ENCODE measurements at regions not wholly inside any gene's neighbourhood (a gene's known extent, or its start where the extent isn't known, plus 50 kb on each side); places are given as distances from the start of the nearest gene placed in this dataset.

GRCh38 chr22:48616656-48617055 is 1211.0 kb downstream of the BRD1 start:
- H3K4me3 ChIP-seq (ENCODE audit: insufficient read depth, low read depth, low read length): no peak overlapping the region
- no peak for DNase-seq
- H3K27me3 ChIP-seq (ENCODE audit: control insufficient read depth, insufficient read depth, low read length): no peaks in the 10 kb centered on the region
- no peaks in the 10 kb centered on the region for H3K36me3 ChIP-seq (replicated peaks; ENCODE audit: control insufficient read depth, insufficient read depth, low read length)

GRCh38 chr22:48615171-48616008 is 1212.3 kb downstream of the BRD1 start:
- Histone ChIP-seq H3K27me3 (ENCODE audit: control insufficient read depth, insufficient read depth, low read length) (no peaks in the 10 kb centered on the region), H3K4me3 (ENCODE audit: insufficient read depth, low read depth, low read length) (no peak overlapping the region)

DNA sequence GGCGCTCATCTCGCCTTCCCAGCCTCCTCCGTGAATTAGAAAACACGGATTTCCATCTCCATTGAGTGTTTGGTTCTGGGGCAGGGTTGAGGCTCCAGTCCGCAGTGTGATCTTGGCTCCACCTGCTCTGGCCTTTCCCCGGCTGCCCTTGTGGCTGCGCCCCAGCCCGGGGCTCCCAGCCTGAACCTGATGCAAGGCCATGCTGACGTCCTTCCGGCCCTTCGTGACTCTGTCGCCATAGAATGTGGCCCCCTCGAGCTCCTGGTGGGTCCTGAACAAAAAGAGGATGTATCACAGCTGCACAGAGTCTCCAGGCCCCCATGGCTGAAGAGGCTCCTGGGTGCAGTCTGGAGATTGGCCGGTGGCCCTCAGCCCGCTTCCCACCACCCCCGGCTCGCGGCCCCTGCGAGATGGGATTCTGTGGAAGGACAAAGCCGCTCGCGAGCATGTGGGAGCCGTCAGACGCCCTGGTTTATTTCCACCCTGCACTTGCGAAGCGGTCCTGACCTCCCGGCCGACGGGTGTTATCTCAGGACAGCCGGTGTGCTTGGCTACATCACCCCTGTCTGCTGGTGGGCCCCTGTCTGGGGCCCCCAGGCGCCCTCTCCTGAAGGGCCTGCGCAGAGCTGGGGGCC is 1214.0 kb downstream of the BRD1 start:
- Histone ChIP-seq H3K4me3 (ENCODE audit: insufficient read depth, low read depth, low read length) (no peak overlapping the region), H3K27me3 (ENCODE audit: control insufficient read depth, insufficient read depth, low read length) (no peaks in the 10 kb centered on the region), H3K36me3 (replicated peaks; ENCODE audit: control insufficient read depth, insufficient read depth, low read length) (no peaks in the 10 kb centered on the region)
- DNase-seq: no peak

More at GRCh38 chr22:48615171-48616008, 1212.3 kb downstream of the BRD1 start:
- DNase-seq: no peak
- no peaks in the 10 kb centered on the region for H3K36me3 ChIP-seq (replicated peaks; ENCODE audit: control insufficient read depth, insufficient read depth, low read length)

DNA sequence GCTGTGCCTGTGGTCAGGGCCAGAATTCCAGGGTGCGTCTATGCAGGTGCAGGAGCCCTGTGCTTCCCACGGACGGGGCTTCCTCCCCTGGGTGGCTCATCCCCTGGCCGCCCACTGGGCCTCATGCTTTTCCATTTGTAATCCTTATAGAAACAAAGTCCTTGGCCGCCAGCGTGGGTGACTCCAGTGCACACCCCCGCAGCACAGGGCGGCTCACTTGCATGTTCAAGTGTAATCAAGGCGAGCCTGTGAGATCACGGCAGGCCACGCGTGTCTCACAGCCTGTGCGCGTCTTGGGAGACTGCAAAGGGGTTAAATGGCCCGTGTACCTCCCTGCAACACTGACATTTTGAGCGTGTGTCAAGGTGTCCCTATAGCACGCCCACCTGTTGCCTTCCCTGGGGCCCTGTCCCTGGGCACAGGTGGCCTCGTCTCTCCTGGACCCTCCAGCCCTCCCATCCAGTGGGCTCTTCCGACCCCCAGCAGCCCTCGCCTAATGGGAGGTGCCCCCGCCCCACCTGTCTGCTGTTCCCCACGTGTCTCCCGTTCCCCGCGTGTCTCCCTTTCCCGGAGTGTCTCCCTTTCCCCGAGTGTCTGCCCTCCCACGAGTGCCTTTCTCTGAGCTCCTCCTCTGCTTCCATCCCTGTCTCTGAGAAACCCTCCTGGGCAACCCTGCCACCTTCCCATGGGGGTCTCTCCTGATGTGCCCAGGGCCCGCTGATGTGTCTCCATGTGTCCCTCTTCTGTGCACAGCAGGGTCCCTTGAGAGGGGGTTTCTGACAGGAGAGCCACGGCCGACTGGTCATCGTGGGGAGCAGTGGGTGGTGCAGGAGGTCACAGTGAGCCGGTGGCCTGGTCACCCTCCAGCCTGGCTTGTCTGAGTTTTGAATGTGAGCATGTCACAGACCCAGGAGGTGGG is 1215.3 kb downstream of the BRD1 start:
- no peak for DNase-seq
- Histone ChIP-seq H3K27me3 (ENCODE audit: control insufficient read depth, insufficient read depth, low read length) (no peaks in the 10 kb centered on the region), H3K4me3 (ENCODE audit: insufficient read depth, low read depth, low read length) (no peak overlapping the region), H3K36me3 (replicated peaks; ENCODE audit: control insufficient read depth, insufficient read depth, low read length) (no peaks in the 10 kb centered on the region)

DNA sequence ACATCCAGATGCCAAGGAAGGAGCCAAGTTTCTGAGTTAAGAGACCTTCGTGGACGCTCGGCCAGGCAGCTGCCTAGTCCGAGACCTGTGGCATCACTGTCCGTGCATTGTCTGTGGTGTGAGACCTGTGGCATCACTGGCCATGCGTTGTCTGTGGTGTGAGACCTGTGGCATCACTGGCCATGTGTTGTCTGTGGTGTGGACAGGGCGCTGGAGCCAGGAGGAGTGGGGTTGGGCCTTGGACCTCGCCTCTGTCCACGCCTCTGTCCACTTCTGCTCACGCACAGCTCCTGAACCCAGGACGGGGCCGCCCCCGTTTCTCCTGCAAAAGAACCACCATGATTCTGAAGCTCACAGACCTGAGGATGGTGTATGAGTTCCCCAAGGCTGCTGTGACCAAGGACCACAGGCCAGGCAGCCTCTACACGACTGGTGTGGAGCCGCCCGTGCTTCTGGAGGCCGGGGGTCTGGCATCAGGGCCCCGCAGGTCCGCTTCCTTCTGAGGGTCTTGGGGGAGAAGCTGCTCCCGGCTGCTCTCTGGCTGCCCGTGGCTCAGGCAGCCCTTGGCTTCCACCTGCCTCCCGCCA is 1218.3 kb downstream of the BRD1 start:
- no peak for DNase-seq
- no peak overlapping the region for H3K4me3 ChIP-seq (ENCODE audit: insufficient read depth, low read depth, low read length)
- no peaks in the 10 kb centered on the region for H3K36me3 ChIP-seq (replicated peaks; ENCODE audit: control insufficient read depth, insufficient read depth, low read length)
- no peaks in the 10 kb centered on the region for H3K27me3 ChIP-seq (ENCODE audit: control insufficient read depth, insufficient read depth, low read length)

DNA sequence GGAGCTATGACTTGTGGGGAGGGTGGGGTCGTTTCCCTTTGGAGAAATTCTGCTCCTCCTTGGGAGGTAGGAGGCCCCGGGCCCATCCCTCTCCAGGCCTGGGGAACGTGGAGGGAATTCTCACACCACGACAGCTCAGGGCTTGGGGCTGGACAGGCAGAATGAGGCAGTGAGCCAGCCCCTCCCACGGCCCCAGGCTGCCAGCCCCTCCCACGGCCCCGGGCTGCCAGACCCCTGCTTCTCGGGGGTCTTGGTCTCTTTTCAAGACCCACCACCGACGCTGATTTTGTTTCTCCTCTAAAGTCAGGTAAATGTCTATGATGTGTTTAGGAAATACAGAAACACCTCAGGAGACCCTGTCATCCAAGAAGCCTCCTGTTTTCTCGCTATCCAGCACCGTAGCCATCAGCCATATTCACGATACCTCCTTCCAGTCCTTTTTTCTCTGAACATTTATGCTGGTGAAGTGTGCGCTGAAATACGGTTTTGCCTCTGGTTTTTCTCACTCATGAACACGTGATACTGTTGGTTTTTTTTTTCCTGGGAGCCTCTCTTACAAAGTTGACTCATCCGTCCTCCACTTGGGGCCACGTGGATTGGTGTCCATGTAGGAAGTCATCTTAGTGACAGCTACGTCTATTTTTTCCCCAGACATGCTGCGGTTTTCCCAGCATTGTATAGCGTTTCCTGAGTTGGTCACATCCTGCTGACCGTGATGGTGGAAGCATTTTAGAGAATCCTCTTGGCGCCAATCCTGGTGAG is 1219.6 kb downstream of the BRD1 start:
- DNase-seq: no peak
- H3K4me3 ChIP-seq (ENCODE audit: insufficient read depth, low read depth, low read length): no peak overlapping the region
- no peaks in the 10 kb centered on the region for H3K27me3 ChIP-seq (ENCODE audit: control insufficient read depth, insufficient read depth, low read length)
- no peaks in the 10 kb centered on the region for H3K36me3 ChIP-seq (replicated peaks; ENCODE audit: control insufficient read depth, insufficient read depth, low read length)

GRCh38 chr22:48606684-48607307 is 1220.9 kb downstream of the BRD1 start:
- Histone ChIP-seq H3K27me3 (ENCODE audit: control insufficient read depth, insufficient read depth, low read length) (no peaks in the 10 kb centered on the region), H3K4me3 (ENCODE audit: insufficient read depth, low read depth, low read length) (no peak overlapping the region)
- DNase-seq: no peak

DNA sequence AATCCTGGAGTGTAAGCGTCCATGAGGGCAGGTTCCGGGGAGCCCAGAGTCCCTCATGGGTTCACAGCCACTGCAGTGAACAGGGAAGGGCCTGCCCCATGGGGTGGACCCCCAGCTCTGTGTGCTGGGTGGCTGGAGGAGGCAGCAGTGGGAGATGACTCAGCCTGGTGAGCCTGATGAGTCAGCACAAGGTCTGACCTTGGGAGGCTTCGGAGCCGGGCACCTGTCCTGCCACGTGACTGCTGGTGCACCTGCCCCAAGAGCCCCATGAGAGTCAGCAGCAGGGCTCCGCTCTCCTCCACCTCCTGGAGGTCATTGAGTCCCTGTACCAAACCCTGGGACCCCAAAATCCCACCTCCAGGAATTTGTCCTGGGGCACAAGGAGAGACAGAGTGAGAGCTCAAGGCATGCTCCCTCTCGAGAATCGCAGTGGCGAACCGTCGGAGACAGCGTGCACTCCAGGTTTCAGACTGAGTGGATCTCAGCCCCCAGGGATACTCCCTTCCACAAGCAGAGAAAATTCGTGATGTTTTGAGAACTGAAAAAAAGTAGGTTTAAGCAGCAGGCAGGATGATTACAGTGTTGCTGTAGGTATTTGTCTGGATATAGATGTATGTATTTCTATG is 1221.7 kb downstream of the BRD1 start:
- no peak for DNase-seq

More at GRCh38 chr22:48606684-48607307, 1220.9 kb downstream of the BRD1 start:
- no peaks in the 10 kb centered on the region for H3K36me3 ChIP-seq (replicated peaks; ENCODE audit: control insufficient read depth, insufficient read depth, low read length)

DNA sequence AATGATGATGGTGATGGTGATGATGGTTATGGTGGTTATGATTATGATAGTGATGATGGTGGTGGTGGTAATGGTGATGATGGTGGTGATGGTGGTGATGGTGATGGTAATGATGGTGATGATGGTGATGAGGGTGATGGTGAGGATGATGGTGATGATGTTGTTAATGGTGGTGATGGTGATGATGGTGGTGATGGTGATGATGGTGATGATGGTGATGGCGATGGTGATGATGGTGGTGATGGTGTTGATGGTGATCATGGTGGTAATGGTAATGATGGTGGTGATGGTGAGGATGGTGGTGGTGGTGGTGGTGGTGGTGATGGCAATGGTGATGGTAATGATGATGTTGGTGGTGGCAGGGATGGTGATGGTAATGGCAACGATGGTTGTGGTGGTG is 1222.5 kb downstream of the BRD1 start:
- DNase-seq: no peak
- no peaks in the 10 kb centered on the region for H3K27me3 ChIP-seq (ENCODE audit: control insufficient read depth, insufficient read depth, low read length)
- no peaks in the 10 kb centered on the region for H3K36me3 ChIP-seq (replicated peaks; ENCODE audit: control insufficient read depth, insufficient read depth, low read length)
- H3K4me3 ChIP-seq (ENCODE audit: insufficient read depth, low read depth, low read length): no peak overlapping the region

More for the DNA sequence above, 1221.7 kb downstream of the BRD1 start:
- no peaks in the 10 kb centered on the region for H3K36me3 ChIP-seq (replicated peaks; ENCODE audit: control insufficient read depth, insufficient read depth, low read length)
- H3K4me3 ChIP-seq (ENCODE audit: insufficient read depth, low read depth, low read length): no peak overlapping the region
- H3K27me3 ChIP-seq (ENCODE audit: control insufficient read depth, insufficient read depth, low read length): no peaks in the 10 kb centered on the region

- DNase-seq: no peak
- Histone ChIP-seq H3K36me3 (replicated peaks; ENCODE audit: control insufficient read depth, insufficient read depth, low read length) (no peaks in the 10 kb centered on the region), H3K4me3 (ENCODE audit: insufficient read depth, low read depth, low read length) (no peak overlapping the region), H3K27me3 (ENCODE audit: control insufficient read depth, insufficient read depth, low read length) (no peaks in the 10 kb centered on the region)
Measured at GRCh38 chr22:48603621-48604320, 1223.9 kb downstream of the BRD1 start.

- Histone ChIP-seq H3K36me3 (replicated peaks; ENCODE audit: control insufficient read depth, insufficient read depth, low read length) (no peaks in the 10 kb centered on the region), H3K27me3 (ENCODE audit: control insufficient read depth, insufficient read depth, low read length) (no peaks in the 10 kb centered on the region), H3K4me3 (ENCODE audit: insufficient read depth, low read depth, low read length) (no peak overlapping the region)
- no peak for DNase-seq
Measured at GRCh38 chr22:48602805-48603518, 1224.7 kb downstream of the BRD1 start.

DNA sequence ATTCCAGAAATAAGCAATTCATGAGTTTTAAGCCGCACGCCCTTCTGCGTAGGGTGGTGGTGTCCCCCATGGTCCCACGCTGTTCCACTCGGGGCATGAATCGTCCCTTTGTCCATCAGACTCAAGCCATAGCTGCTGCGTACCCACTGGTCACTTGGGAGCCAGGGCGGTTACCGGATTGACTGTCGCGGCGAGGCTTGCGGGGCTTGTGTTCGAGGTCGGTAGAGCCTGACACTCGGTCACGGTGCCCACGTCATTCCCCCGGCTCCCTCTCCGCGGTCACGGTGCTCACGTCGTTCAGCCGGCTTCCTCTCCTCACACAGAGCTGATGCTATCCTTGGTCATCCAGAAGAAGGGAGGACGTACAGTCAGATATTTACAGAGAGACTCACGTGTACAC is 1227.0 kb downstream of the BRD1 start:
- no peak overlapping the region for H3K4me3 ChIP-seq (ENCODE audit: insufficient read depth, low read depth, low read length)
- H3K36me3 ChIP-seq (replicated peaks; ENCODE audit: control insufficient read depth, insufficient read depth, low read length): no peaks in the 10 kb centered on the region
- H3K27me3 ChIP-seq (ENCODE audit: control insufficient read depth, insufficient read depth, low read length): no peaks in the 10 kb centered on the region
- DNase-seq: no peak

Data from H7 (cell line).